ENCODE measurements at regions not wholly inside any gene's neighbourhood (a gene's known extent, or its start where the extent isn't known, plus 50 kb on each side); places are given as distances from the start of the nearest gene placed in this dataset.

DNA sequence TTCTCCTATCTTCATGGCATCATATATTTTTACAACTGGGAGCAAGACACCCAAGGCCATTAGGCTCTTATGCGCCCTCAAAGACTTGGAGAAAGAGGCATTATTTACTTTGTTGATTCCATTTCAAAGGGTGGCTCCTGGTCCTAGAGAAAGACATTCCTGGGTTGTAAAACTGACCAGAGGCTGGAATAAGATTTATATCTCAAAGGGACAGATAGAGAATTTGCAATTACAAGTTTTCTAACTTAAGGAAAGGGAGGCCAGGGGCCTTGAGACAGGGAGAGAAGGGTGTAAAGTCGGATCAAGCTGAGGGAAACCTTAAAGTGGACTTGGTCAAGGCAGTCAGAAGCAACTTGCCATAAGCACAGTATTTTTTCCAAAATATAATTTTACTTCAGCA, 1086.0 kb downstream of the SORCS3 start:
- H3K36me3 ChIP-seq: no peaks in the 10 kb centered on the region
- no peaks in the 10 kb centered on the region for H3K9me3 ChIP-seq
- no peaks in the 10 kb centered on the region for H3K4me1 ChIP-seq
- intact Hi-C loops (cut with DNase I; ENCODE audit: low total_unique reads): no loop called here
- DNase-seq: no peak
- no peak overlapping the region for H3K27ac ChIP-seq
- H3K27me3 ChIP-seq: no peaks in the 10 kb centered on the region
- H3K4me3 ChIP-seq: no peak overlapping the region
- no peak for TF ChIP-seq CTCF (IDR thresholded peaks at IDR 0.05)

GRCh38 chr10:105726149-105726548, 1085.1 kb downstream of the SORCS3 start:
- no peaks in the 10 kb centered on the region for H3K4me1 ChIP-seq
- H3K27ac ChIP-seq: no peak overlapping the region
- no peak overlapping the region for H3K4me3 ChIP-seq
- H3K27me3 ChIP-seq: no peaks in the 10 kb centered on the region
- no peak for TF ChIP-seq CTCF (IDR thresholded peaks at IDR 0.05)
- no peaks in the 10 kb centered on the region for H3K36me3 ChIP-seq
- DNase-seq: no peak
- intact Hi-C loops (cut with DNase I; ENCODE audit: low total_unique reads): no loop called here
- H3K9me3 ChIP-seq: no peaks in the 10 kb centered on the region

DNA sequence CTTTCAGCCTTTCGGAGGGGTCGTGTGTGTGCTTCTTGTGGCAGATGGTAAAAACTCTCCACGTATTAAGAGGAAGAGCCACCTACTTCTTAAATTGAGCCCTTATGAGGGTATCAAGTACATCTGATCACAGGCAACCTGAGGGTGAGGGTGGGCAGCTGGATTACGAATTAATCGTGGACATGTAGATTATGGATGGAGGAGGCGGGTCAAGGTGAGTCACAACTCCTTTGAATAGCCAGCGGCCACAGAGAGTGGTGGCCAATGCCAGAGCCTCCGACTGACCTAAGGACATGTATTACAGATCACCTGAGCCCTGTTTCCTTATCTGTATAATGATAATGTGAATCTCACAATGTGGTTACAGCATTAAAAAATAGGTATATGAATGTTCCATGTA, 1083.9 kb downstream of the SORCS3 start:
- Histone ChIP-seq H3K27me3 (no peaks in the 10 kb centered on the region), H3K4me1 (no peaks in the 10 kb centered on the region), H3K36me3 (no peaks in the 10 kb centered on the region), H3K4me3 (no peak overlapping the region), H3K27ac (no peak overlapping the region), H3K9me3 (no peaks in the 10 kb centered on the region)
- no peak for DNase-seq
- no peak for TF ChIP-seq CTCF (IDR thresholded peaks at IDR 0.05)
- intact Hi-C loops (cut with DNase I; ENCODE audit: low total_unique reads): no loop called here

GRCh38 chr10:105718207-105718995, 1077.3 kb downstream of the SORCS3 start:
- no peak for TF ChIP-seq CTCF (IDR thresholded peaks at IDR 0.05)
- Histone ChIP-seq H3K36me3 (no peaks in the 10 kb centered on the region), H3K9me3 (no peaks in the 10 kb centered on the region), H3K27ac (no peak overlapping the region), H3K27me3 (no peaks in the 10 kb centered on the region), H3K4me1 (no peaks in the 10 kb centered on the region), H3K4me3 (no peak overlapping the region)
- DNase-seq: no peak
- intact Hi-C loops (cut with DNase I; ENCODE audit: low total_unique reads): no loop called here

DNA sequence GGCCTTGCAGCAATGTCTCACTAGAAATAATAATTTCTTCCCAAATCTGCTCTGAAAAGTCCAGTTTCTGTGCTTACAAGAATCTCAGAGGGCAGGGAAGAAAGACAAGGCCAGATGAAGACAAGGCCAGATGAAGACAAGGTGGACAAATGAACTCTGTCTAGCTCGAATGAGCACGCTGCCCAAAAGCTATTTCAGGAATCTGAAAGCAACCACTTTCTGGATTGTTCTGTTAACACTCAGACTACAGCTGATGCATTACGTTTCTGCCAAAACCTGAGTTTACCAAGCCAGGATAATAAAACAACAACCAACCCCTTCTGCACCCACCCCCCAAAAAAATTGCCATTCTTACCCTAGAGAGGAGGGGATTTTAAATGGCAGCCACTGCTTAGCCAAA, 1073.6 kb downstream of the SORCS3 start:
- Histone ChIP-seq H3K9me3 (peaks cover 0 to 3% (median 0%) of the 10 kb centered on the region in 3 donors), H3K4me1 (no peaks in the 10 kb centered on the region), H3K27ac (no peak overlapping the region), H3K4me3 (no peak overlapping the region), H3K36me3 (no peaks in the 10 kb centered on the region), H3K27me3 (no peaks in the 10 kb centered on the region)
- TF ChIP-seq CTCF (IDR thresholded peaks at IDR 0.05): no peak
- intact Hi-C loops (cut with DNase I; ENCODE audit: low total_unique reads): no loop called here
- no peak for DNase-seq

Data from tibial artery (tissue), 4 donors.